Fibroblast of lung (primary cell): ENCODE measurements at regions not wholly inside any gene's neighbourhood (a gene's known extent, or its start where the extent isn't known, plus 50 kb on each side); places are given as distances from the start of the nearest gene placed in this dataset.

Experiments
- DNase-seq, 2 donors: peaks; one replicate each; pipeline versions ENCODE4 v3.0.0 to v3.0.0-alpha.2; 2010; ENCODE audit warnings: low read depth in 2 of 2
- H2AFZ ChIP-seq: 2 replicates; pipeline ENCODE4 v1.5.1; 2012; ENCODE audit warnings: low read length, control low read depth, inconsistent platforms
- H3K27ac ChIP-seq: 2 replicates; pipeline ENCODE4 v1.5.1; 2011; ENCODE audit warnings: low read length, control low read depth; ENCODE audit not compliant: insufficient read depth
- H3K27me3 ChIP-seq: 2 replicates; pipeline ENCODE4 v1.5.1; 2011; ENCODE audit warnings: mild to moderate bottlenecking, low read length; ENCODE audit not compliant: control insufficient read depth, insufficient read depth
- H3K36me3 ChIP-seq: 2 replicates; pipeline ENCODE4 v1.5.1; 2011; ENCODE audit warnings: low read length; ENCODE audit not compliant: control insufficient read depth, insufficient read depth
- H3K4me1 ChIP-seq: 2 replicates; pipeline ENCODE4 v1.5.1; 2011; ENCODE audit warnings: low read length; ENCODE audit not compliant: control insufficient read depth, insufficient read depth; ENCODE audit errors: extremely low read depth
- H3K4me2 ChIP-seq: 2 replicates; pipeline ENCODE4 v1.5.1; 2011; ENCODE audit warnings: low read length, control low read depth; ENCODE audit not compliant: insufficient read depth; ENCODE audit errors: extremely low read depth
- H3K4me3 ChIP-seq, 4 experiments: fragments of 200-600 bp in 1 of 4; sonication (generic) in 1 of 4; replicated peaks in 1 of 4; 2 replicates each; pipeline ENCODE4 v1.5.1; 2011 to 2016; ENCODE audit warnings: low read length in 4 of 4, low read depth in 3 of 4, mild to moderate bottlenecking in 3 of 4, control low read depth in 2 of 4, inconsistent platforms in 1 of 4, mixed read lengths in 1 of 4; ENCODE audit not compliant: insufficient read depth in 1 of 4; ENCODE audit errors: control extremely low read depth in 1 of 4
- H3K79me2 ChIP-seq: 2 replicates; pipeline ENCODE4 v1.5.1; 2012; ENCODE audit warnings: mild to moderate bottlenecking, low read length, inconsistent platforms; ENCODE audit not compliant: control insufficient read depth, insufficient read depth
- H3K9ac ChIP-seq: 2 replicates; pipeline ENCODE4 v1.5.1; 2011; ENCODE audit warnings: mild to moderate bottlenecking, low read length, control low read depth; ENCODE audit not compliant: insufficient read depth
- H3K9me3 ChIP-seq: 2 replicates; pipeline ENCODE4 v1.5.1; 2012; ENCODE audit warnings: low read depth, low read length; ENCODE audit not compliant: control insufficient read depth, insufficient read depth
- H4K20me1 ChIP-seq: 2 replicates; pipeline ENCODE4 v1.5.1; 2011; ENCODE audit warnings: low read length; ENCODE audit not compliant: control insufficient read depth, insufficient read depth; ENCODE audit errors: extremely low read depth
- CTCF ChIP-seq, 2 donors: IDR thresholded peaks in 1 of 2; conservative IDR thresholded peaks in 1 of 2; 1 replicate in 1 of 2; 2 replicates in 1 of 2; pipeline ENCODE4 v1.5.1; 2011 to 2012; ENCODE audit warnings: low read length in 2 of 2, control low read depth in 1 of 2, inconsistent platforms in 1 of 2, low read depth in 1 of 2, mild to moderate bottlenecking in 1 of 2
- EZH2 ChIP-seq: IDR thresholded peaks from 2 replicates; pipeline ENCODE4 v1.5.1; 2012; ENCODE audit warnings: low read length, control low read depth, mild to moderate bottlenecking; ENCODE audit errors: missing control alignments

GRCh38 chr2:151182899-151183809, 78.5 kb downstream of the RBM43 start:
- Histone ChIP-seq H3K9me3 (no peaks in the 10 kb centered on the region), H3K9ac (no peak overlapping the region), H3K4me2 (no peak overlapping the region), H3K4me3 (no peak overlapping the region), H4K20me1 (no peaks in the 10 kb centered on the region), H3K27me3 (no peaks in the 10 kb centered on the region), H3K36me3 (no peaks in the 10 kb centered on the region), H3K27ac (no peak overlapping the region), H3K4me1 (no peaks in the 10 kb centered on the region), H3K79me2 (no peaks in the 10 kb centered on the region), H2AFZ (no peak overlapping the region)
- DNase-seq, result no peak
- TF ChIP-seq EZH2 (no peak), CTCF (conservative IDR thresholded peaks at IDR 0.05 in 1 of 2, IDR thresholded peaks at IDR 0.05 in 1 of 2; ENCODE audit: low read depth in 1 of 2, low read length in 2 of 2) (no peak)

- TF ChIP-seq EZH2, result no peak
- no peak for TF ChIP-seq CTCF (conservative IDR thresholded peaks at IDR 0.05 in 1 of 2, IDR thresholded peaks at IDR 0.05 in 1 of 2; ENCODE audit: low read depth in 1 of 2, low read length in 2 of 2)
- no peak overlapping the region for H3K4me2 ChIP-seq
These were observed 79.3 kb downstream of the RBM43 start for GRCh38 chr2:151182396-151182795.

GRCh38 chr2:151181524-151181923, 80.1 kb downstream of the RBM43 start:
- Histone ChIP-seq H4K20me1 (no peaks in the 10 kb centered on the region), H3K27ac (no peak overlapping the region), H3K36me3 (no peaks in the 10 kb centered on the region), H3K4me1 (no peaks in the 10 kb centered on the region), H3K9ac (no peak overlapping the region), H3K9me3 (no peaks in the 10 kb centered on the region), H3K4me3 (no peak overlapping the region), H3K79me2 (no peaks in the 10 kb centered on the region), H3K4me2 (no peak overlapping the region), H3K27me3 (no peaks in the 10 kb centered on the region), H2AFZ (no peak overlapping the region)
- TF ChIP-seq EZH2, result no peak
- no peak for TF ChIP-seq CTCF (conservative IDR thresholded peaks at IDR 0.05 in 1 of 2, IDR thresholded peaks at IDR 0.05 in 1 of 2; ENCODE audit: low read depth in 1 of 2, low read length in 2 of 2)
- no peak for DNase-seq

More at GRCh38 chr2:151182396-151182795, 79.3 kb downstream of the RBM43 start:
- no peaks in the 10 kb centered on the region for H3K36me3 ChIP-seq
- no peaks in the 10 kb centered on the region for H3K4me1 ChIP-seq
- H2AFZ ChIP-seq, result no peak overlapping the region
- H3K27ac ChIP-seq, result no peak overlapping the region
- no peak for DNase-seq
- H3K27me3 ChIP-seq, result no peaks in the 10 kb centered on the region
- H3K79me2 ChIP-seq, result no peaks in the 10 kb centered on the region
- no peak overlapping the region for H3K4me3 ChIP-seq
- no peaks in the 10 kb centered on the region for H4K20me1 ChIP-seq
- no peaks in the 10 kb centered on the region for H3K9me3 ChIP-seq
- no peak overlapping the region for H3K9ac ChIP-seq
